ENCODE measurements at regions not wholly inside any gene's neighbourhood (a gene's known extent, or its start where the extent isn't known, plus 50 kb on each side); places are given as distances from the start of the nearest gene placed in this dataset.

DNA sequence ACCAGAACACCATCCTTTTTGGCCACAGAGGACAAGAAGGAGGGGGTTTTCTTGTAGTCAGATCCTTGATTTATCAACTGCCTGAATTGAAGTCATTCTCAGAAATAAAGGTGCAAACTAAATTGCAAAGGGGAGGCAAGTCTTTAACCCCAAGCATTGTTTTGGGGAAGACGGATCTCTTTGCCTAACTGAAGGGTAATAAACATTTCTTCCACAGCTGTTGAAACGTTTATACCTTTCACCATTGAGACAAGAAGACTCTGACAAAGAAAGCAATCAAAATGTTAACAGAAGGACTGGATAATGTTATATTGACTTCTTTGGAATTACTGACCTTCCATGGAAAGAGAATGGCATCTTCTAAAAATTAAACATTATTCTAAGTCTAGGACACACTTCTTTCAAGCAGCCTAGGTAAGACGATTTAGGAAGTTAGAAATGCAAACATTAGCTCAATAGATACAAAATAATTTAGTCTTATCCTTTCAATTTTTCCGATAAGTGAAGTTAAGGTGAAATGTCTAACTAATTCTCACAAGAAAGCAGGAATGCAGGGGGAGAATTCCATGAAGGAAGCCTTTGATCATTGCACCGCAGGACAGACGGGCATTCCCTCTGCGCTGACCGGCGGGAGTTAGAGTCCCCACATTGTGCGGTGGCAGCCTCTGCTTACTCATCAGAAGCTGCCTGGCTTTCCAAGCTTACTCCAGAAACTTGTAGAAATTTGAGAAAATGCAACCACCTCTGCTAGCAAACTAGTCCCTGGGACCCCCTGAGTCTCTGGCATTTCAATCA is 69.4 kb upstream of the COPS8 start:
- no peak for DNase-seq

DNA sequence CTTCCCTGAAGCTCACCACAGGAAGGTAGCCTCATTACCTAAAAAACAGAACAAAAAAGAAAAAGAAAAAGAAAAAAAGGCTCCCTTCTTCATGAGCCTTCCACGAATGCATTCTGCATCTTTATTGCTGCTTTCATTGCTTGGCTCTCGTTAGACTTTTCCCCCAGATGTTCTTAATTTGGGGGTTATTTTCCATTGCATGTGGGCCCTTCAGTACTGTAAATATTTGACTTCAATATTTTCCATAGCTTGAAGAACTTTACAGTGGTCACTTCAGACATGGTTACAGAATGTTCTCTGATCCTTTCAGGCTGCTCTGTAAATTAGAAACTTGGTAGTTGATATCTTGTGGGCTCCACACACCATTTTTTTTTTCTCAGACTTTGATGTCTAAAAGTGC is 65.6 kb upstream of the COPS8 start:
- DNase-seq, result no peak

DNA sequence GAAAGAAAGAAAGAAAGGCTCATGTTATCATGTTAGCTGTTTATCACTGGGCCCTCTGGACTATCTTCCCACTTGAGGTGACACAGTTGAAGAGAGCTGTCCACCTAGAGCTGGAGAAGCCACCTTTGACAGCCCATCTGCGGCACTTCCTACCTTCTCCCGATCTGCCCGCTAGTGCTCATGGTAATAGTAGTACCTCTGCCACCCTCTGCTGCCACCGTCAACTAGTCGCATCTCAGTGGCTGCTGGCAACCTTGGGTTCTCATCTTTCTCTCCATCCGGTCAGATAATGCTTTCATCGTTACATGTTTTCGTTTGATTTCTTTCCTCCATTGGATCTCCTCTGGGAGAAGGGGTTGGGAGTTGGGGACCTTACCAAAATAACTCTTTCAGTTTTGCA is 63.2 kb upstream of the COPS8 start:
- no peak for DNase-seq

DNA sequence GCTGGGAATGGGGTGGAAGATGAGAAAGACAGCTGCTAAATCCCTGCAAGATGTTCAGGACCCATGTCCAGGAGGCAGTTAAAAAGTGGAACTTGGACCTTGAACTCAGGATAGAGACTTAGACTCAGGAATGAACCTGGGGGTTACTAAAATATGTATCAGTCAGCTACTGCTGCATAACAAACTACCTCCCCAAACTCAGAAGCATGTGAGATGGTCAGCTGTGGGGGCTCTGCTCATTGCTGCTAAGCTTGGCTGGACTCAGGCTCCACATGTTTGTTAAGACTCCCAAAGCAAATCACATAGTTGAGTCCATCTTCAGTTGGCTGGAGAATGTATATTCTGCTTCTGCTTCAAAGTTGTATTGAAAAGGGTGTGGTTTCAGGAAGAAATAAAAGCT is 61.4 kb upstream of the COPS8 start:
- no peak for DNase-seq

DNA sequence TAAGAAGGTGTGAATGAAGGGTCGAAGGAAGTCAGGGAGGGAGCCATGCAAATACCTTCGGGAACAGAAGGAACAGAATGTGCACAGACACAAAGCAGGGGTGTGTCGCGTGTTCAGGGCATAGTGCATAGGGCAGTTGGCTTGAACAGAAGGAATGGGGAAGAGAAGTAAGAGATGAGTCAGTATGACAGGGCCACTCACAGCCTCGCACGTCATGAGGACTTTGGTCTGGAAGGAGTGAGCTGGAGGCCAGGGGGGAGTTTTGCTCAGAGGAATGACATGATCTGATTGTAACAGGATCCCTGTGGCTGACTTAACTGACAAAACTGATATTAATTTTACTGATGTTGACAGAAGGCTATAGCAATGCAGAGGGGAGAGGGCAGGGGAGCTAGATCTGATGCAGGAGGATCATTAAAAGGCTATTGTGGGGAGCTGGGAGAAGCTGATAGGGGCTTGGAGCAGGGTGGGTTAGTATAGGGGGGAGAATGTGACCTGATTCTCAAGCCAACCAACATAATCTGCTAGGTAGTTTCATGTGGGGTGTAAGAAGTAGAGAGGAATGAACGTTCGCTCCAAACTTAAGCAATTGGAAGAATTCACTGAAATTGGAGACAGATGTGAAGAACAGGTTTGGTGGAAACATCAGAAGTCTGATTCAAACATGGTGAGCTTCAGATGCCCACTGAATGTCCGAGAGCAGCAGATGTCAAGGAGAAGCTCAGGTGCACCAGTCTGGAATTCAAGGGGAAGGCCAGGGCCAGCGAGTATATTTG is 60.4 kb upstream of the COPS8 start:
- DNase-seq, result no peak

DNA sequence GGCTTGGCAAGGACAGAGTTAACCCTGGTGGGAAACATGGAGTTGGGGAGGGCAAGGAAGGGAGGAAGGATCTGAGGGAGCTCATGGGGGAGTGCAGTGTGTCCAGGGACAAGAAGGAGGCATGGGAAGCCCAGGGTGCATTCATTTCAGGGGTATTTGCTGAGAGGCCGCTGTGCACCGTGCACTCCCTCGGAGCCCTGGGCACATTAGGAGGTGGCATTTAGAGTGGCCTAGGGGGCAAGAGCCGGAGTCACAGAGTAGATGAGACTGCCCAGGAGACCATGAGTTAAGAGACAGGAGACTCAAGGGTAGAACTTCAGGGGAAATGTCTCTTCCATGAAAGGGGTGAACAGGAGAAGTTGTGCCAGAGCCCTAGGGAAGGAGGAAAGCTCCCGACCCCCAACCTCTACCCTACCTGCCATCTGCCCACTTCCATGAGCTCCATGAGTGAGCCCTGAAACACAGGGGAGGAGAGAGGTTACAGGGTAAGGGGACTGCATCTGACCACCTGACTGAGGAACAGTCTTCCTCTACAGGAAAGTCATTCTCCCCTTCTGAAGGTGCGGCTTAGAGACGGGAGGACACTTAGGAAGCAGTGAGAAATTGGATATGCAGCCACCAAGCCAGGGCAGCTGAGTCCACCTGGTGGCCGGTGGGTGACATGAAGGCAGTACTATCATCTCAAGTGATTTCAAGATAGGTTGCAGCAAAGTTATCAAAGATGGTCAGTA is 58.5 kb upstream of the COPS8 start:
- DNase-seq, result peak; percentile 23

DNA sequence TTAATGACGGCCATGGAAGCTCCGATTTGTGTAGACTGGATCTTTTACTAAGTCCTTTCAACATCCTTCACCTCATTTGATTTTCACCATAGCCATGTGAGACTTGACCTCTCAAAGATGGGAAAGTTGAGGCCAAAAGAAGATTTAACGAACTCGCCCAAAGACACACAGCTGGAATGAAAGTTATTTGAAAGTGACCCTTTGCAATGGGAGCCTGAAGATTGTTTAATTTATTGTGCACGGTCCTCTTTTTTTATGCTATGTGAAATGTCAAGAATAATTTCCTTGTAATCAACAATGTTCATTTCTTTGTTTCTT is 58.0 kb upstream of the COPS8 start:
- no peak for DNase-seq

DNA sequence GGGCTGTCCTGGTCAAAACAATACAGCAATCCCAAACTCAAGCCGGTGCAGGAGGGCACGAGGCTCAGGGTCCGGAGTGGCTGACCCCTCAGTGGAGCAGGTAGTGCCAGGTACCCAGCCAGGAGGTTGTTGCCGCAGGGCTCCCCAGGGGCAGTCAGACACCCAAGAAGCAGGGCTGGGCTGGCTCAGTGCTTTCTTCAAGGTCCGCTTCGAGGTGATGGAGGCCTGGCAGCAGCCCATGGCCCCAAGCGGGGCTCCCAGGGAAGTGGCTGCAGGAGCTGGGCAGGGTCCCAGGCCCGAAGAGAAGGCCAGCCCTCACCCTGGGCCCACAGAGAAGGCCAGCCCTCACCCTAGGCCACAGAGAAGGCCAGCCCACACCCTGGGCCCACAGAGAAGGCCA is 55.3 kb upstream of the COPS8 start:
- no peak for DNase-seq

DNA sequence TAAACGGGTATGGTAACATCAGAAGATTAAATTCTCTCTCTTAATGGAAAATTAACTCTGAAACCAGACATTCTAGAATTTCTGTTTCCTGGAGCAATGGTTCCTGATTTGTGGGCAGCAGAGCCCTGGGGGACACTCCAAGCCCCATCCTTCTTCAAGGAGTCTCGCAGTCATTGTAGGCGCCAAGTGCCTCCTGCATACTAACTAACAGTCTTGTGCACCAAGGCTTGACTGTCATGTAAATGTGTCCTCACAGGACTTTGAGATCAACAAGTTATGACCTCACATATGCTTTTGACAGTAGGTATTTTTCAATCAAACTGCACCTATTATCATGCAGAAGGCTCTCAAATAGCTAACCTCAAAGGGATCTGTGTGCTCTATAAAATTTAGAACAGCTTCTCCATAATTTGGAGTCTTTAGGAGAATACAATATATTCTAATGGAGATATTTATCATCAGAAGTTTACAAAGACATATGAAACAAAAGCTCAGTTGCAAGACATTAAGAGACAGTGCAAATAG is 52.1 kb upstream of the COPS8 start:
- DNase-seq, result no peak

DNA sequence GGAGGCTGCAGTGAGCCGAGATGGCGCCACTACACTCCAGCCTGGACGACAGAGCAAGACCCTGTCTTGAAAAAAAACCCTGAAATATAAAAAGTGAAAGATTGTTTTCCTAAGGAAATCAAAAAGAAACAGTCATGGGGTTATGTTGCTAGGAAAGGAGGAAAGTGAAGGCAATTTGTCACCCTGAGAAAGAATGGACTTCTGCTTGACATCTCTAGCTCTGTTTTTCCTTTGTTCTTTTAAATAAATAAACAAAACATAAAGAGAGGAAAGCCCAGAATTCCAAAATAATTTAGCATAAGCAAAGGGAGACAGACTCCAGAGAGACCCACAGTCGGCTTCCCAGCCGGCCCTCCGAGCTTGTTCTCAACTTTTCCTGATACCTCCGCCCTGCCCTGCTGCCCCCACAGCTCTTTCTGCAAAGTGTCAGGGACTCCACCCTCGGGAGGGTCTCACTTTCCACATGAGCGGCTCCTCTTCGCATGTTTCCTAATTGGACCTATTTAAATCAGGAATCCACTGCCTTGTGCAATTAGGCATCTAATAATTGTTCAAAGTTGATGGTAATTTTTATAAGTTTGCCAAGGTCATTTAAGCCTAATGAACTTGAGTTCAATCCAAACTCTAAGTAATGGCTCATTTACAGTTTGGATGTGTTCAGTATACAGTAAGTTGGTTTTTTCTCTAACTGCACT is 49.8 kb upstream of the COPS8 start:
- no peak for DNase-seq
